ENCODE measurements at regions not wholly inside any gene's neighbourhood (a gene's known extent, or its start where the extent isn't known, plus 50 kb on each side); places are given as distances from the start of the nearest gene placed in this dataset.

- TF ChIP-seq CTCF (IDR thresholded peaks at IDR 0.05) (no peak), POLR2A (IDR thresholded peaks at IDR 0.05) (no peak)
These were observed 381.3 kb upstream of the INTU start for GRCh38 chr4:127251423-127251822.

All from lower leg skin (tissue), 3 donors.